SU-DHL-6 (cell line): ENCODE measurements at regions not wholly inside any gene's neighbourhood (a gene's known extent, or its start where the extent isn't known, plus 50 kb on each side); places are given as distances from the start of the nearest gene placed in this dataset.

Experiments
- CTCF ChIP-seq: fragments of 200-600 bp; sonication (generic); IDR thresholded peaks from one replicate; pipeline ENCODE4 v1.5.1; 2017; ENCODE audit warnings: antibody characterized with exemption, mild to moderate bottlenecking, low read length, moderate library complexity; ENCODE audit not compliant: insufficient read depth, poor library complexity, severe bottlenecking
- EZH2phosphoT487 ChIP-seq: fragments of 200-600 bp; sonication (generic), shearing (Covaris generic); conservative IDR thresholded peaks from 2 replicates; pipeline ENCODE4 v1.6.1; 2018; ENCODE audit warnings: mild to moderate bottlenecking, antibody characterized with exemption, low read length, moderate library complexity, mixed read lengths

GRCh38 chr6:27755768-27756167 lies 156.4 kb downstream of the OR2B2 start:
- TF ChIP-seq CTCF (no peak), EZH2phosphoT487 (no peak)
